ENCODE measurements at regions not wholly inside any gene's neighbourhood (a gene's known extent, or its start where the extent isn't known, plus 50 kb on each side); places are given as distances from the start of the nearest gene placed in this dataset.

GRCh38 chr7:22948770-22949169 is 65.2 kb downstream of the HYCC1 start:
- CTCF ChIA-PET = no interaction called here
- TF ChIP-seq, protein P1, sequence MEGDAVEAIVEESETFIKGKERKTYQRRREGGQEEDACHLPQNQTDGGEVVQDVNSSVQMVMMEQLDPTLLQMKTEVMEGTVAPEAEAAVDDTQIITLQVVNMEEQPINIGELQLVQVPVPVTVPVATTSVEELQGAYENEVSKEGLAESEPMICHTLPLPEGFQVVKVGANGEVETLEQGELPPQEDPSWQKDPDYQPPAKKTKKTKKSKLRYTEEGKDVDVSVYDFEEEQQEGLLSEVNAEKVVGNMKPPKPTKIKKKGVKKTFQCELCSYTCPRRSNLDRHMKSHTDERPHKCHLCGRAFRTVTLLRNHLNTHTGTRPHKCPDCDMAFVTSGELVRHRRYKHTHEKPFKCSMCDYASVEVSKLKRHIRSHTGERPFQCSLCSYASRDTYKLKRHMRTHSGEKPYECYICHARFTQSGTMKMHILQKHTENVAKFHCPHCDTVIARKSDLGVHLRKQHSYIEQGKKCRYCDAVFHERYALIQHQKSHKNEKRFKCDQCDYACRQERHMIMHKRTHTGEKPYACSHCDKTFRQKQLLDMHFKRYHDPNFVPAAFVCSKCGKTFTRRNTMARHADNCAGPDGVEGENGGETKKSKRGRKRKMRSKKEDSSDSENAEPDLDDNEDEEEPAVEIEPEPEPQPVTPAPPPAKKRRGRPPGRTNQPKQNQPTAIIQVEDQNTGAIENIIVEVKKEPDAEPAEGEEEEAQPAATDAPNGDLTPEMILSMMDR (conservative IDR thresholded peaks at IDR 0.05; ENCODE audit: low read depth) = no peak
- H3K27ac ChIP-seq = no peak overlapping the region
- no peak for DNase-seq (ENCODE audit: low spot score)
- POLR2A ChIA-PET (ENCODE audit: low non-redundant PET) = no interaction called here

DNA sequence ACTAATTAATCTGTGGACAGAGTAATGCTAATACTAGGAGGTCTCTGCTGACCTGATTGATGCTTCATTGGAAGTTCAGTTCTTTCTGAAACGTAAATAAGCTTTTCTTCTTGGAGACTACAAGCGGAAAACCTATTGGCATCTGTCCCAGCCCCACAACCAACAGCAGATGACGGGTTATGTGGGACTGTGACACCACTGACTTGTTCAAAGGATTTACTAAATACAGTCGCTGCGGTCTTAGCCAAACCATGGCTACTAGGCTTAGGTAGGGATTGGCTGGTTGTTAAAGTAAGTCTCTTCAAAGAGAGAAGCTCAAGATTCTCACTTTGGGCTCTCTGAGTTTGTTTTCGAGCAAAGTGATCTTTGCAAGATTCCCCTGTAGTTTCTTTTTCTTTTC is 68.3 kb downstream of the HYCC1 start:
- TF ChIP-seq, protein P1 (conservative IDR thresholded peaks at IDR 0.05; ENCODE audit: low read depth) = no peak
- no peak overlapping the region for H3K27ac ChIP-seq
- DNase-seq (ENCODE audit: low spot score) = no peak
- ChIA-PET CTCF (interaction anchor here (0.6 kb wide), 1 partner anchor 51 kb away, joined by 6 read pairs; no protein-coding TSS in a partner anchor), POLR2A (ENCODE audit: low non-redundant PET) (no interaction called here)

DNA sequence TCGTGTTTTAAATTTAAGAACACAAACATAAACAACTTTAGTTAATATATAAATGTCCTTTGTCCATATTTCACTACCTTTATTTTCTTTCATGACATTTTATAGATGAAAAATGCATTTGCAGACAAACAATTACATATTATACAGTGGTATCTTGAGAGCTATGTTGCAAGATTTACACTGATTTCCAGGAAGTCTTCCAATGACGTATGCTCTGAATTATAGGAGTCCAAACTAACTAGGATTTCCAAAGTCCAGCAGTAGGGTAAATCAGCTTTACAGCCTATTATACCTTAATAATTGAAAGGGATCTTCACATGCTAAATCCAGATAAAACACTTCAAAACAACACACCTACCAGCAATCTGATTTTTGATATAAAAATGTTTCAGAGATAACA is 69.4 kb downstream of the HYCC1 start:
- TF ChIP-seq, protein P1 (conservative IDR thresholded peaks at IDR 0.05; ENCODE audit: low read depth) = no peak
- POLR2A ChIA-PET (ENCODE audit: low non-redundant PET) = no interaction called here
- CTCF ChIA-PET = no interaction called here

DNA sequence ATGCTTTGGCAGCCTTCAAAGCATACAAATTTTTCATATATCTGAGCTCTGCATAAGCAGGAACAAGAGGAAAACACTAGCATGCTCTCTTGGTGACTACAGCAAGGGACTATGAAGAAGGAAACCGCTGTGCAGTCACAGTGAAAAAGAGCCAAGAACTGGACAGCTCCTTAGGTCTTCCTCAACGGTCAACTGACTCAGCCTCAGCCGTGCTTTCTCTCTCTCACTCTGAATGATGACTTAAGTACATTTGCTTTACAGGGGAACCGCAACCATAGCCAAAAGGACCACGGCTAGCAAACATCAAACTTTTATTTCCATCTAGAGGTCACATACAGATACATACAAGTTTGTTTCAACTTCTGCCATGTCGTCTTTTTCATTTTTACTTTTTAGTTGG is 69.9 kb downstream of the HYCC1 start:
- H3K27ac ChIP-seq = no peak overlapping the region
- DNase-seq (ENCODE audit: low spot score) = no peak
- TF ChIP-seq, protein P1 (conservative IDR thresholded peaks at IDR 0.05; ENCODE audit: low read depth) = no peak
- POLR2A ChIA-PET (ENCODE audit: low non-redundant PET) = no interaction called here
- CTCF ChIA-PET = interaction anchor here (1.3 kb wide), 1 partner anchor 59 kb away, joined by 3 read pairs; no protein-coding TSS in a partner anchor

More for the DNA sequence above, 69.4 kb downstream of the HYCC1 start:
- no peak overlapping the region for H3K27ac ChIP-seq
- DNase-seq (ENCODE audit: low spot score) = no peak

DNA sequence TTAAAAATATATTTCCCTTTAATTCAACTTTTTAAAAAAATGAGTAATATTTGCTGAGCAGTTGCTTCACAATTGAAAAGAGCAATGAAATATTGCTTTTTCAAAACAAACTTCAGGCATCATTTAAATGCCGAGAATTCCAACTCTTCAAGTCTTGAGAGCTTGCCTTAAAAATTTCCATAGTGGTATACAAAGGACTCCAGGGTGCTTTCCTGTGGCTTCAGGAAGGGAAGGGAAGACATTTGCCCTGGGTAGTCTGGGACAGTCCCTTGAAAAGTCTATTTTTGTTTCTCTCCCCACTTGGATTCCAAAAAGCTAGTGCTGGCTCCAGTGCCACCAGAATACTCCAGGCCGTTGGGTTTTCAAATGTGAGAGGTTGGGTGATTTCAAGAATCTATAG is 71.7 kb downstream of the HYCC1 start:
- ChIA-PET CTCF (interaction anchor here (0.6 kb wide), 1 partner anchor 630 kb away, joined by 5 read pairs; no protein-coding TSS in a partner anchor), POLR2A (ENCODE audit: low non-redundant PET) (no interaction called here)
- no peak for DNase-seq (ENCODE audit: low spot score)
- TF ChIP-seq, protein P1 (conservative IDR thresholded peaks at IDR 0.05; ENCODE audit: low read depth) = no peak
- H3K27ac ChIP-seq = no peak overlapping the region

GRCh38 chr7:22939842-22940241 is 74.1 kb downstream of the HYCC1 start:
- H3K27ac ChIP-seq = no peak overlapping the region
- DNase-seq (ENCODE audit: low spot score) = no peak
- ChIA-PET POLR2A (ENCODE audit: low non-redundant PET) (no interaction called here), CTCF (no interaction called here)
- TF ChIP-seq, protein P1 (conservative IDR thresholded peaks at IDR 0.05; ENCODE audit: low read depth) = no peak

GRCh38 chr7:22937946-22938345 is 76.0 kb downstream of the HYCC1 start:
- TF ChIP-seq, protein P1 (conservative IDR thresholded peaks at IDR 0.05; ENCODE audit: low read depth) = no peak
- ChIA-PET CTCF (no interaction called here), POLR2A (ENCODE audit: low non-redundant PET) (no interaction called here)
- no peak for DNase-seq (ENCODE audit: low spot score)
- H3K27ac ChIP-seq = no peak overlapping the region
